Stimulated activated CD4-positive, alpha-beta T cell treated with anti-CD3 and anti-CD28 coated beads, Interleukin-1b, Interleukin-23, amount 100 ng/mL, for 4 hours (primary cell): ENCODE measurements at regions not wholly inside any gene's neighbourhood (a gene's known extent, or its start where the extent isn't known, plus 50 kb on each side); places are given as distances from the start of the nearest gene placed in this dataset.

Experiments used
- DNase-seq, 2 donors: peaks; one replicate each; pipeline ENCODE4 v3.0.0-alpha.2; 2020; ENCODE audit warnings: low read depth in 2 of 2

- DNase-seq = no peak
Observed at GRCh38 chr1:5522531-5523145, 469.6 kb downstream of the NPHP4 start.

GRCh38 chr1:5519366-5520135 is 472.7 kb downstream of the NPHP4 start:
- no peak for DNase-seq

GRCh38 chr1:5516756-5517155 is 475.5 kb downstream of the NPHP4 start:
- no peak for DNase-seq

DNA sequence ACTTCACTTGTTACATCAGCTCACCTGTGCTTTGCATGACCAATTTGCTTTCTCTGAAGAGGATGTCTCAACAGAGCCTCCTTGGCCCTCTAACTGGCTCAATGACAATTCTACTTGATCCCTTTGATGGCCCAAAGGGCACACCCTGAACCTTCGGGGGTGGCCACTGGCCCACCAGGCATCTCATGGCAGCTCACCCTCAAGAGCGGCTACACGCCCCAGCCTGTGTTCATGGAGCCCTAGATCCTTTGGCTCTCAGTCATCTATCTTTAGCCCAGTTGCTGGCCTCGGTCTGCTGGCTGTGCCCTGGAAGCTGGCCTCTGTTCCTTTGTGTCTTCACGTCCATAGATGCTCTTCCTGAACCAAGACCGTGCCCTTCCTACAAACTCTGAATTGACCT is 476.7 kb downstream of the NPHP4 start:
- DNase-seq = no peak

- peak; percentile 63 to 67 for DNase-seq
Observed at GRCh38 chr1:5514527-5515183, 477.6 kb downstream of the NPHP4 start.

DNA sequence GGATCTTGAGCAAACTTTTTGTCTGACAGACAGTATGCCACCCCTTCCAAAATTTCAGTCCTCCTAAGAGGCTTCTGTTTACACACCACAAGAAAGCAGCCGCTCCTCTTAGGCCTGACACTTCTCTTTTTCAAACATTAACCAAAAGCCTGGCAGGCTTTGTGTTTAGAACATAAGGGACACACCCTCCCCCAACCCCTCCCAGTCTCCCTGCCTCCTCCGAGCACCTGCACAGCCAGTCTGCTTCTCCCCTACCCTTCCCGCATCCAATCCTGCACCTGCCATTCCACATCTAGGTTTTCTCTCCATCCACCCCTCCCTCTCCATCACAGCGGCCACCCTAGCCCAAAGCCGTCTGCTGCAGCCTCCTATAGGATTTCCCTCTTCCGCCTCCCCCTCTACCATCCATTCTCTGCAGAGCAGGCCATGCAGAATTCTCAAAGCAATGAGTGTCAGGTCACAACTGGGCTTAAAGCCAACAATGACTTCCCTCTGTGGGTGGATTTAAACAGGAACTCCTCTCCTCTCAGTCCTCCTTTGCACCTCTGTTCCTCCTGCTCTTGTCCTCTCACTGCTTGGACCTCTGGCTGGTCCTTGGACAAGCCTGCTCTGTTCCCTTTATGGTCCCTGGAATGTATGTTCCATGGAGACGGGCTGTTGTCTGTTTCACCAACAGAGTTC is 478.2 kb downstream of the NPHP4 start:
- no peak for DNase-seq

GRCh38 chr1:5513179-5513578 is 479.0 kb downstream of the NPHP4 start:
- DNase-seq = no peak

DNA sequence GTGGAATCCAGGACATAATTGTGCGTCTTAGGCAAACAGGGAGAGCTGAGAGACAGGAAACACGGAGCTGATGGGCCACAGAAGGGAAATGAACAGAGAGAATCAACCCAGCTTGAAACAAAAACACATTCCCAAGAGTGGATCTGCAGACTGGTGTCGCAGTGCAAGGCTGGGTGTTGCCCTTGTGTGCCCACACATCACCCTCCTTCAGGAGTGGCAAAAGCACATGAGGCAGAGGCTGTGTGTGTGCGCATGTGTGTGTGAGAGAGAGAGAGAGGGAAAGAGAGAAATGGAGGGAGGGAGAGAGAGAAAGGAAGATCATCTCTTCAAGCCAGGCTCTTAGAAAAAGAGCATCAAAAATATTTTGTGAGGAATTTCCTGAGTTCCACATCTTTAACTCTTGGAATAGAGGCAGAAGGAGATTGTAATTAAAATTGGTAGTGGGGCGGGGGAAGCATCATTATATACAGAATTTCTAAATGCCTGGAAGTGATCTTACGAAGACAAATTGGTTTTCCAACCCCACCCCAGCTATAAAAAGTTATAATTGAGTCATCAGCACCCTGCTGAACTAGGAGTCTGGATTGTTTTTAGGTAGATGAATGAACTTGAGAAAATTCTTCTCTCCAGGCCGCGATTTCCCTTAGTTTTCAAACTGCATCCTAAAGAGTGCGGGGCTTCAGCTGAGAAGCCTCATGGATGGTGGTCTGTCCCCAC is 480.7 kb downstream of the NPHP4 start:
- no peak for DNase-seq

- peak; percentile 67 to 73 for DNase-seq
Observed at GRCh38 chr1:5509664-5510452, 482.4 kb downstream of the NPHP4 start.

GRCh38 chr1:5508669-5509330 is 483.4 kb downstream of the NPHP4 start:
- no peak for DNase-seq

GRCh38 chr1:5507340-5507739 is 484.9 kb downstream of the NPHP4 start:
- DNase-seq = no peak

DNA sequence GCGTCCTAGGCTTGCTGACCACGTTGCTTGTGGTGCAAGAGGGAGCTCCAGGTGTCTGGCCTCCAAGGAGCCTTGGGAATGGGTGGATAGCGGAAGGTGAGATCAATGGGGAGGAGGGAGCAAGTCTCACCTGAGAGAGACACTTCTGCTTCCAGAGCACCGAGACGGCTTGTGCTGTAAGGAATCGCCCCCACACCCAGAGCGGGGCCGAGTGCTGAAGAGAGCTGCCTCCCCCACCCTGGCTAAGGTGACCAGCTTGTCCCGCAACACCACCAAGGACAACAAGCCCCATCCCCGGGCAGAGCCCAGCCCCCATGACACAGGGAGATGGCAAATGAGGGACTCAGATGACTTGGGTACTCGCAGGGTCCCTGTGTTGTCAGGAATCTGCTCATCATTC is 485.6 kb downstream of the NPHP4 start:
- DNase-seq = no peak

DNA sequence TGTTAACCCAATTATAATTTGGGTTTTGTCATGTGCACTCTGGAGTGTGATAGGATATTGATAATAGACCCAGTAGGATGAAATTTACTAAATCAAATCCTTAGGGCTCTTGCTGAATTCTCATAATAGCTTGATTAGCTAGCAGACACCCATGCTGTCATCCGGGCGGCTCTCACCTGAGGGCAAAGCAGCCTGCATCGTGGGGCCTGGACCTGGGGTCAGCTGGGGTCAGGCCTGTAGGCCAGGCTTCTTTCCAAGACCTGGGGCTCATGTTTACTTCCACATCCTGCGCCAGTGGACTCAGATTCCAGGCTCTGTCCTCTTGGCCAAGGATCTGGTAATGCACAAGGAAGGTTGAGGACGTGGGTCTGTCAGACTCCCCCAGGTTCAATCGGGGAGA is 486.3 kb downstream of the NPHP4 start:
- no peak for DNase-seq

DNA sequence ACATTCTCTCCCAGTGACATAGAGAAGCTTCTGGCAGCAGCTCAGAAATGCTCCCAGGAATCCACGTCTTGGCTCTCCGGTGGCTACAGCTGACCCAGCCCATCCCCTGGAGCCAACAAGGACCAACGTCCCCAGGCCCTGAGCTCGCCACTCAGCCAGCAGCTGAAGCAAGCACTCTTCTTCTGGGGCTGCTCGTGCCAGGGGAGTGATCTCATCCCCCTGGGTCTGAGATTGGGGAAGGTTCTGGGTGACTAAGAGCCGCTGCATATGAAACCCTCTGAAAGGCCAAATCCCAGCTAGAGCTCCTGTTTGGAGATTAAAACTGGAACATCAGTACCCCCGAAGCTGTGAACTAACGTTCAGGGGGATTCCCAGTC is 487.9 kb downstream of the NPHP4 start:
- no peak for DNase-seq

GRCh38 chr1:5503556-5504363 is 488.5 kb downstream of the NPHP4 start:
- no peak for DNase-seq

GRCh38 chr1:5502311-5503194 is 489.7 kb downstream of the NPHP4 start:
- DNase-seq = no peak

- no peak for DNase-seq
Observed at GRCh38 chr1:5501206-5501930, 490.9 kb downstream of the NPHP4 start.

GRCh38 chr1:5500541-5500940 is 491.7 kb downstream of the NPHP4 start:
- DNase-seq = no peak
